HepG2 (cell line): ENCODE measurements at regions not wholly inside any gene's neighbourhood (a gene's known extent, or its start where the extent isn't known, plus 50 kb on each side); places are given as distances from the start of the nearest gene placed in this dataset.

Experiments
- CTCF ChIP-seq: sonication (generic); formaldehyde crosslinking; IDR thresholded peaks from 2 replicates; pipeline ENCODE4 v1.5.0; 2020; ENCODE audit warnings: mild to moderate bottlenecking, missing genetic modification reagents, moderate library complexity
- EZH2 ChIP-seq: conservative IDR thresholded peaks from 2 replicates; pipeline ENCODE4 v1.6.1; 2012; ENCODE audit warnings: mild to moderate bottlenecking, low read depth, low read length, moderate library complexity
- FOXP4 ChIP-seq: sonication (generic); formaldehyde crosslinking; IDR thresholded peaks from 2 replicates; pipeline ENCODE4 v1.4.0; 2020; ENCODE audit warnings: missing genetic modification reagents
- GATAD2A ChIP-seq: IDR thresholded peaks from 2 replicates; pipeline ENCODE4 v1.6.1; 2016
- HCFC1 ChIP-seq: fragments of 150-350 bp; IDR thresholded peaks from 2 replicates; pipeline ENCODE4 v1.6.1; 2014; ENCODE audit warnings: low read depth, low read length
- MED1 ChIP-seq: sonication (generic); formaldehyde crosslinking; IDR thresholded peaks from 2 replicates; pipeline ENCODE4 v1.4.0; 2020; ENCODE audit warnings: missing genetic modification reagents
- POLR2AphosphoS2 ChIP-seq: IDR thresholded peaks from 2 replicates; pipeline ENCODE4 v1.6.1; 2011; ENCODE audit warnings: low read depth, low read length, improper control_type of control experiment
- SIN3A ChIP-seq: IDR thresholded peaks from 2 replicates; pipeline ENCODE4 v1.6.1; 2011; ENCODE audit warnings: low read depth, mild to moderate bottlenecking, control low read depth, low read length, borderline replicate concordance
- ZBTB26 ChIP-seq: IDR thresholded peaks from 2 replicates; pipeline ENCODE4 v1.6.1; 2016; ENCODE audit warnings: missing compliant biosample characterization, missing genetic modification reagents, borderline replicate concordance
- ZNF281 ChIP-seq: sonication (generic); formaldehyde crosslinking; IDR thresholded peaks from 2 replicates; pipeline ENCODE4 v1.4.0; 2020; ENCODE audit warnings: missing genetic modification reagents, borderline replicate concordance
- ZNF326 ChIP-seq: sonication (generic); formaldehyde crosslinking; IDR thresholded peaks from 2 replicates; pipeline ENCODE4 v1.4.0; 2020; ENCODE audit warnings: missing genetic modification reagents, borderline replicate concordance
- ZNF687 ChIP-seq: sonication (generic); formaldehyde crosslinking; IDR thresholded peaks from 2 replicates; pipeline ENCODE4 v1.5.1; 2020; ENCODE audit warnings: mild to moderate bottlenecking, missing genetic modification reagents, moderate library complexity

GRCh38 chr14:104445832-104446381 lies 133.7 kb upstream of the C14orf180 start:
- TF ChIP-seq FOXP4 (CRISPR knock-in tag): no peak
- no peak for TF ChIP-seq ZNF281 (CRISPR knock-in tag)
- TF ChIP-seq CTCF (CRISPR knock-in tag): no peak
- TF ChIP-seq SIN3A: no peak
- TF ChIP-seq MED1 (CRISPR knock-in tag): no peak
- TF ChIP-seq ZNF687: no peak
- TF ChIP-seq ZNF326 (CRISPR knock-in tag): no peak
- TF ChIP-seq HCFC1: no peak
- no peak for TF ChIP-seq ZBTB26
- TF ChIP-seq EZH2: no peak
- TF ChIP-seq GATAD2A (CRISPR knock-in tag): no peak
- TF ChIP-seq POLR2AphosphoS2: no peak
